ENCODE measurements at regions not wholly inside any gene's neighbourhood (a gene's known extent, or its start where the extent isn't known, plus 50 kb on each side); places are given as distances from the start of the nearest gene placed in this dataset.

DNA sequence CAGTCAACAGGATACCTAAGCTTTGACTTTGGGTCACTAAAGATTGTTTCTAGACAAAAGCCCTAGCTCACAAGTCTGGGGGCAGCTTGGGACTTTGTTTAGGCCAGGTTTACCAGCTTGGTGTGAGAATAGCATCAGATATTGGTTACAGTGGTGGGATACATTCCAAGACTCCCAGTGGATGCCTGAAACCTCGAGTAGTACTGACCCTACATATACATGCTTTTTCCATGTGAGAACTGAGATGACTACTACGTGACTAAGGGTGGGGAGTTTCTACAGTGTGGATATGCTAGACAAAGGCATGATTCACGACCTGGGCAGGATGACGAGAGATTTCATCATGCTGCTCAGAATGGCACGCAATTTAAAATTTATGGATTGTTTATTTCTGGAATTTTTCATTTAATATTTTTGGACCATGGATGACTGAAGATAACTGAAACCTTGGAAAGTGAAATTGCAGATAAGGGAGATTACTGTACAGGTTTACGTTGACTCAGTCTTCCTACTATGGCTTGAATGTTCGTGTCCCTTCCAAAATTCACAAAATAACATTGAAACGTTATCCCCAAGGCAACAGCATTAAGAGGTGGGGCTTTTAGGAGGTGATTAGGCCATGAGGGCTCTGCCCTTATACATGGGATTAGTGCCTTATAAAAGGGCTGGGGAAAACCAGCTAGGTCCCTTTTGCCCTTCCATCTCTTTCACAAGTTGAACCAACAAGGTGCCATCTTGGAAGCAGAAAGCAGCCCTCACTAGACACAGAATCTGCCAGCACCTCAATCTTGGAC is 50.2 kb upstream of the CTAGE1 start:
- DNase-seq: no peak

DNA sequence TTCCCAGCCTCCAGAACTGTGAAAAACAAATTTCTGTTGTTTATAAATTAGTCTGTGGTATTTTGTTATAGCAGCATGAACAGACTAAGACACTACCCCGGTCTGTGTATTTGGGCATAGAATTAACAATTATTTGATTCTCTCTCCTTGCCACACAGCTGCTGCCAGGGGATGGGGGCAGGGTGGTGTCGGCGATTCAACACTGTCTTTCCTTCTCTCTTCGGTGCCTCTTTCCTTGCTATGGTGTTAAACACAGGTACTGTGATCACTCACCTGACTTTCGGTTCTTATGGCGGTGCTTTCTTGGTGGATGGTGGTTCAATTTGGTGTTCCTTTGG is 50.8 kb upstream of the CTAGE1 start:
- DNase-seq: no peak

DNA sequence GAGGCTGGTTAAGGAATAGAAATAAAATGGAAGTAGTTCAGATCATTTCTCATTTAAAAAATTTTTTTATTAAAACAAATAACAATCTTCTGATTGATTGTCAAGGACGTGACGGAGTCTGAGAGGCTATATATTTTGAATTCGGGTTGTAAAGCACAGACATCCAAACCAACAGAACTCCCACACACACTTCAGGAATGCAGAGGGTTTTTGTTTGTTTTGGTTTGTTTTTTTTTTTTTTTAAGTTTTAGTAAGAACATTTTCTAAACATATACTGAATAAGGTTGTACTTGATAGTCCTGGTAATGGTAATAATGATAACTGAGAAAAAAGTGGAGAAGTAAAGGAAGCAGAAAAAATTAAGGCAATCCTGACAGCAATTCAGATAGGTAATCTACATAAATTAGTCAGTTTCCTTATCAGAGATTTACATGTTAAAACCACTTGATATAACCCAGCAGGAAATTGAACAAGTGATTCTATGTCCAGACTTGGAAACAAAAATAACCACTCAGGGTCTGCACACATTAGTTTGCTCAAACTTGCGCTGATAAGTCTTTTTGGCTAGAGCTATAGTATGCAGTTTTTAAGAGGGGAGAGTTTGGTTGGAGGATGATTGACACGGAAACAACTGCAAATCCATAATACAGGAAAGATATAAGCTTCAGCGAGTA is 51.5 kb upstream of the CTAGE1 start:
- DNase-seq: no peak

DNA sequence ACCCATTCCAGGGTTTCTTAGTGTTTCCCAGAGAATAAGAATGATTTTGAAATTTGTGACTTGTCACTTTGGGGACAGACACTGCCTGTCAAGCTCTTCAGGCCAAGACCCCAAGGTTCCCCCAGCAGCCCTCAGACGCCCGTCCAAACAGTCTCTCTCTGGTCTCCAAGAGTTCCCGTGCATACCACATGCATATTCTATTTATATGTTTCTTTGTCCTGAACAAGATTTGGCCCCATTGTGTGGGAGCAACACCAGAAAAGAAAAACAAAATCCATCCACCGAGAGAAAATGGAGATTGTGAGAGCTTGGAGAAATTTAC is 52.2 kb upstream of the CTAGE1 start:
- no peak for DNase-seq

GRCh38 chr18:22470248-22471235 is 52.8 kb upstream of the CTAGE1 start:
- no peak for DNase-seq

- no peak for DNase-seq
These were observed 53.9 kb upstream of the CTAGE1 start for GRCh38 chr18:22471546-22472131.

GRCh38 chr18:22473366-22473765 is 55.7 kb upstream of the CTAGE1 start:
- DNase-seq: no peak

GRCh38 chr18:22475426-22476100 is 57.8 kb upstream of the CTAGE1 start:
- no peak for DNase-seq

GRCh38 chr18:22477222-22477621 is 59.5 kb upstream of the CTAGE1 start:
- no peak for DNase-seq

- DNase-seq: no peak
These were observed 65.2 kb upstream of the CTAGE1 start for GRCh38 chr18:22482948-22483347.

GRCh38 chr18:22483407-22483806 is 65.7 kb upstream of the CTAGE1 start:
- DNase-seq: no peak

DNA sequence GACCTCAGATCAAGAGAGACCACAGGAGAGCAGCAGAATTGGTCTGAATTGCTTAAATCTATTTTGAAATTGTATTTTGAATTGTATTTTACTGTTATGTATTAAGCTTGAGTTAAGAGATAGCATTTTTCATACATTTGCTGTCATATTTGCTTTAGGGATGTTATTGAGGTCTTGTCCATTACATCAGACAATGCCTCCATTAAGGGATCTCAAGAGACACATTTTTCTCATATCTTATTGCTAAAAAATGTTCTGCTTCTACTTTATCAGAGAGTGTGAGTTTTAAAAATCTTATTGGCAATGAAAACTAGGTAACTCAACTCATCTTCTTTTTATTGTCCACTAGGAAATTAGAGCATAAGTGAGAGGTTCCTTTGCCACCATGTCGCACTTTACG is 66.8 kb upstream of the CTAGE1 start:
- no peak for DNase-seq

- DNase-seq: no peak
These were observed 68.1 kb upstream of the CTAGE1 start for GRCh38 chr18:22485808-22486244.

GRCh38 chr18:22486667-22487066 is 69.0 kb upstream of the CTAGE1 start:
- no peak for DNase-seq

- DNase-seq: no peak
These were observed 70.8 kb upstream of the CTAGE1 start for GRCh38 chr18:22488554-22488953.

DNA sequence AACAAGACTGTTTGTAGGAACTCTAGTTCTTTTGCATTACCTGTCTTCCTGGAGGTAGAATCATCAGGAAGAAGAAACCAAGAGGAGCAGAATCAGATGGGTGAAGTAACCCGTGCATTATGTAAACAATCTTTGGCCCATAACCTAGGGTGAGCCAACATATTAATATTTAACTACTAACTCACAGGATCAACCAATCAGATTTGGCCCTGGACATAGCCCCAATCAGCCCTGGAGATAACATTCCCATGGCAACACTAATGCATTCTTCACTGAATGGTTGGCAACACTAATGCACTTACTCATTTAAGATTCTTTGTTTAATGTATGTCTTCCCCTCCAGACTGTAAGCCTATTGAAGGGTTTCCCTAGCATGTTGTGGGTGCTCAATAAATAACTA is 72.0 kb upstream of the CTAGE1 start:
- no peak for DNase-seq

GRCh38 chr18:22490429-22490846 is 72.7 kb upstream of the CTAGE1 start:
- peak; percentile 28 to 34 for DNase-seq

DNA sequence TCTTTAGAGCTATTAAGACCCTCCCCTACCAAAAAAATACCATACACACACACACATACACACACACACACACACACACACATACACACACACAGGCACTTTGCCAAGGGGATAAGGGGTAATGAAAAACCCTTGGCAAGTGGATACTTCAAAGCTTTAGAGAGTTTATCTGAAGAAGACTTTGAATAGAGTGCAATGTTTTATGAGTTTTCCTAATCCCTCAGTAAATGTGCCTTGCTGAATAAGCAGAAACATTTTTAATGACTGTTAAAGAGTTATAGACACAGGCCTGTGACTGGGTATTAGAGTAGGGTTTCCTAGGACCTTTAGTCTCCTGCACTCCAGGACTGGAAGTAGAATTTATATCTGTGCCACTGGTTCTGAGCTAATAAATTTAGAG is 75.5 kb upstream of the CTAGE1 start:
- no peak for DNase-seq

DNA sequence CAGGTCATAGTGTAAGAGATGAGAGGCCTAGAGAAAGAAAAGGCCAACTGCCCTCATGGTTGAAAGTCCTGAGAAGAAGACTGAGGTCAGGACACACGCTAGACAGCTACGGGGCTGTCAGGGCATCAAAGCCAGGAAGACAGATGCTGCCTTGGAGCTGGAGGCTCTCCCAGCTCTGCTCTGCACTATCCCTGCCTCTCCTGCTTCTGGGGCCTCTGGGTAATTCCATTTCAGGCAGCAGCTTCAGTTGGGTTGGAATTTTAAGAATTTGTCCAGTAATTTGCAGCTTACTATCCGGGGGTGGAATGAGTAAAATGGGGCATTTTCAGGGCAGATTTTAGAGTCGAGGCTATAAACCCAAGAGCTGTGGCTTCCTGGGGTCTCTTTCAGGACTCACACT is 76.2 kb upstream of the CTAGE1 start:
- no peak for DNase-seq

DNA sequence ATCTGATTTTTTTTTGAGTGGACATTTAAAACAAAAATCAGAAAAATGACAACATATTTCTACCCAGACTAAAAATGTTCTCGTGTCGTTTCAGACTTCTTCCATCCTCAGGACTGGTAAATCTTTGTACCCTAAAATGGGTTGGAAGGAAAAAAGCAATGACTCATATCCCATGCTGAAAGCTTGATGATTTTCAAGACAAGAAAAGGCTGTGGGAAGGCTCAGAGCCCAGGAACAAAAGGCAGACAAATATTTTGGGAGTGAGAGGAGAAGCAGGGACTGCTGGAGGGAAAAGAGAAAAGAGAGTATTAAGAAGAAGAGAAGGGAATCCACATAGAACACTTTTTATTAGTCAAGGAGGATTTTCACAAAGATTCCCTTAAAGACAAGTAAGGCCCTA is 77.1 kb upstream of the CTAGE1 start:
- no peak for DNase-seq

DNA sequence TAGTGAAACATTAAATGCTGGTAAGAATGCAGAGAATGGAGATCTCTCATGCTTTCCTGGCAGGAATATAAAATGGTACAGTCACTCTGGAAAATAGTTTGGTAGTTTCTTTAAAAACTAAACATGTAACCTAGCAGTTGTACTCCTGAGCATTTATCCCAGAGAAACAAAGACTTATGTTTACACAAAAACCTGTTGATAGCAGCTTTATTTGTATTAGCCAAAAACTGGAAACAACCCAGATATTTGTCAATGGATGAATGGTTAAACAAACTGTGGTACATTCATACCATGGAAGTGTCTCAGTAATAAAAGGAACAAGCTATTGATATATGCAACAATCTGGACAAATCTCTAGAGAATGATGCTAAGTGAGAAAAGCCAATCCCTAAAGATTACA is 81.7 kb upstream of the CTAGE1 start:
- DNase-seq: no peak

DNA sequence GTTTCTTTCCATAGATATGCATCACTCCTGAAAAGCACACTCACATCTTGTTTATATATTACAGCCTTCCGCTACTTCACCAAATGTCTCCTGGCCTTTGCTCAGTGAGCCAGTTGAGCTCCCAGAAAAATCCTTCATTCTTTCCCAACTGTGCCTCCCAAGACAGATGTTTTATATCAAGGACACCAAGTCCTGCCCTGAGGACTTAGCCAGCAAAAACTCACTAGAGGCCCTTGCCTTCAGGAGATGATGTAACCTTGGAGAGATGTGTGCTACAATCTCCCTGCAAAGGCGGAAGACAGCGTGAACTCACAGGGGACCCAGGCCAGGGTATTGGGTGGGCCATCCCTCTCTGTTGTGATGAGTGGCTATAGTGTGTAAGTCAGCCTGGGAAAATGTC is 86.1 kb upstream of the CTAGE1 start:
- DNase-seq: no peak

All from AML-193 (cell line).